ENCODE measurements at regions not wholly inside any gene's neighbourhood (a gene's known extent, or its start where the extent isn't known, plus 50 kb on each side); places are given as distances from the start of the nearest gene placed in this dataset.

DNA sequence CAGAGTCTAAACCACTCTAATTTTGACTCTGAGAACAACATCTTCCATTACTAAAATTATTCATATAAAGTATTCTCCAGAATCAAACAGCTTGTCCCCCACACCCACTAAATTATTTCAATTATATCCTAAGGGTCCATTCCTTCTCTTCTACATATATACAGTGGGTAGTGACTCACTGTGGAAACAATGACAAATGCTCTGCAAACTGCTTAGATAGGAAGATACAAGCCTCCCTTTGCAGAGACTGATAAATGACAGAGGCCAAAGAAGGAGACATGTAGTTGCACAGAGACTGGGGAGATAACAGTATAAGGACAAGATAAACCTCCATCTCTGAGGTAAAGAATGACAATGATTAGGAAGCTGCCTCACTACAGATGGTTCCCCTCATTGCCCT is 1087.4 kb downstream of the AGBL1 start:
- Histone ChIP-seq H3K9ac (ENCODE audit: insufficient read depth, low read depth, low read length) (no peak overlapping the region), H3K4me1 (ENCODE audit: insufficient read depth, low read length) (no peaks in the 10 kb centered on the region), H3K27me3 (ENCODE audit: control insufficient read depth in 1 of 2, insufficient read depth in 2 of 2, low read length in 2 of 2) (no peaks in the 10 kb centered on the region), H2AFZ (ENCODE audit: low read length) (no peak overlapping the region), H3K4me3 (replicated peaks in 1 of 3; ENCODE audit: insufficient read depth in 1 of 3, low read depth in 2 of 3, low read length in 3 of 3) (no peak overlapping the region), H3K4me2 (ENCODE audit: low read depth, low read length) (no peak overlapping the region), H3K79me2 (ENCODE audit: insufficient read depth, low read length) (no peaks in the 10 kb centered on the region), H3K36me3 (replicated peaks in 1 of 2; ENCODE audit: control insufficient read depth in 1 of 2, insufficient read depth in 2 of 2, low read length in 2 of 2) (no peaks in the 10 kb centered on the region), H3K27ac (ENCODE audit: extremely low read length, insufficient read depth, low read length) (no peak overlapping the region), H4K20me1 (ENCODE audit: insufficient read depth, low read length) (no peaks in the 10 kb centered on the region), H3K9me3 (ENCODE audit: low read length) (peaks cover 98% of the 10 kb centered on the region)
- intact Hi-C loops (cut with micrococcal nuclease; ENCODE audit: unreplicated experiment), result no loop called here
- DNase-seq (ENCODE audit: low spot score) (no peak), ATAC-seq (no peak), FAIRE-seq (no peak)
- TF ChIP-seq, protein P1, sequence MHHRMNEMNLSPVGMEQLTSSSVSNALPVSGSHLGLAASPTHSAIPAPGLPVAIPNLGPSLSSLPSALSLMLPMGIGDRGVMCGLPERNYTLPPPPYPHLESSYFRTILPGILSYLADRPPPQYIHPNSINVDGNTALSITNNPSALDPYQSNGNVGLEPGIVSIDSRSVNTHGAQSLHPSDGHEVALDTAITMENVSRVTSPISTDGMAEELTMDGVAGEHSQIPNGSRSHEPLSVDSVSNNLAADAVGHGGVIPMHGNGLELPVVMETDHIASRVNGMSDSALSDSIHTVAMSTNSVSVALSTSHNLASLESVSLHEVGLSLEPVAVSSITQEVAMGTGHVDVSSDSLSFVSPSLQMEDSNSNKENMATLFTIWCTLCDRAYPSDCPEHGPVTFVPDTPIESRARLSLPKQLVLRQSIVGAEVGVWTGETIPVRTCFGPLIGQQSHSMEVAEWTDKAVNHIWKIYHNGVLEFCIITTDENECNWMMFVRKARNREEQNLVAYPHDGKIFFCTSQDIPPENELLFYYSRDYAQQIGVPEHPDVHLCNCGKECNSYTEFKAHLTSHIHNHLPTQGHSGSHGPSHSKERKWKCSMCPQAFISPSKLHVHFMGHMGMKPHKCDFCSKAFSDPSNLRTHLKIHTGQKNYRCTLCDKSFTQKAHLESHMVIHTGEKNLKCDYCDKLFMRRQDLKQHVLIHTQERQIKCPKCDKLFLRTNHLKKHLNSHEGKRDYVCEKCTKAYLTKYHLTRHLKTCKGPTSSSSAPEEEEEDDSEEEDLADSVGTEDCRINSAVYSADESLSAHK (CRISPR knock-in tag; IDR thresholded peaks at IDR 0.05; ENCODE audit: borderline replicate concordance), result no peak
- no peak for TF ChIP-seq FLYWCH1 (CRISPR knock-in tag; IDR thresholded peaks at IDR 0.05)
- no peak for TF ChIP-seq SMAD3 (CRISPR knock-in tag; IDR thresholded peaks at IDR 0.05)
- no peak for TF ChIP-seq CEBPG (CRISPR knock-in tag; IDR thresholded peaks at IDR 0.05)
- TF ChIP-seq NR2F6 (IDR thresholded peaks at IDR 0.05), result no peak
- no peak for TF ChIP-seq NR2F6 (CRISPR knock-in tag; IDR thresholded peaks at IDR 0.05)
- TF ChIP-seq ZNF124 (CRISPR knock-in tag; IDR thresholded peaks at IDR 0.05), result no peak
- no peak for TF ChIP-seq JDP2 (CRISPR knock-in tag; IDR thresholded peaks at IDR 0.05; ENCODE audit: borderline replicate concordance)
- TF ChIP-seq ZMYM2 (CRISPR knock-in tag; IDR thresholded peaks at IDR 0.05), result no peak
- TF ChIP-seq, protein P2, sequence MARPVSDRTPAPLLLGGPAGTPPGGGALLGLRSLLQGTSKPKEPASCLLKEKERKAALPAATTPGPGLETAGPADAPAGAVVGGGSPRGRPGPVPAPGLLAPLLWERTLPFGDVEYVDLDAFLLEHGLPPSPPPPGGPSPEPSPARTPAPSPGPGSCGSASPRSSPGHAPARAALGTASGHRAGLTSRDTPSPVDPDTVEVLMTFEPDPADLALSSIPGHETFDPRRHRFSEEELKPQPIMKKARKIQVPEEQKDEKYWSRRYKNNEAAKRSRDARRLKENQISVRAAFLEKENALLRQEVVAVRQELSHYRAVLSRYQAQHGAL (CRISPR knock-in tag; IDR thresholded peaks at IDR 0.05; ENCODE audit: not compliant biosample characterization), result no peak
- no peak for TF ChIP-seq ZNF335 (CRISPR knock-in tag; IDR thresholded peaks at IDR 0.05)
- TF ChIP-seq SMAD1 (CRISPR knock-in tag; IDR thresholded peaks at IDR 0.05; ENCODE audit: borderline replicate concordance, low read depth), result no peak
- no peak for TF ChIP-seq STAT5B (CRISPR knock-in tag; IDR thresholded peaks at IDR 0.05)
- TF ChIP-seq, protein P3, sequence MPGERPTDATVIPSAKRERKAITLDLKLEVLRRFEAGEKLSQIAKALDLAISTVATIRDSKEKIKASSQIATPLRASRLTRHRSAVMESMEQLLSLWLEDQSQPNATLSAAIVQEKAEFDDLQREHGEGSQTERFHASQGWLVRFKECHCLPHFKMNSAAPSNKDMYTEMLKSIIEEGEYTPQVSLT (CRISPR knock-in tag; IDR thresholded peaks at IDR 0.05; ENCODE audit: borderline replicate concordance, low read depth), result no peak
- no peak for TF ChIP-seq ZNF546 (CRISPR knock-in tag; conservative IDR thresholded peaks at IDR 0.05)
- TF ChIP-seq POLR2A (IDR thresholded peaks at IDR 0.05; ENCODE audit: insufficient read depth in 1 of 2, low read depth in 2 of 2, low read length in 2 of 2), result no peak
- no peak for TF ChIP-seq SIN3A (IDR thresholded peaks at IDR 0.05; ENCODE audit: borderline replicate concordance, low read depth, low read length)
- BruUV-seq (replicated peaks), result no TSS peak
- POLR2A ChIA-PET, result no interaction called here
- in situ Hi-C loops (cut with HindIII; ENCODE audit: extremely low pct_ligation_motif_present, low pct_unique_long_range_greater_than_20kb), result no loop called here
- CTCF ChIA-PET (ENCODE audit: low intra/inter-chr PET ratio, low total read pairs), result no interaction called here

Measured in HepG2 (cell line).